ENCODE measurements at regions not wholly inside any gene's neighbourhood (a gene's known extent, or its start where the extent isn't known, plus 50 kb on each side); places are given as distances from the start of the nearest gene placed in this dataset.

- in situ Hi-C loops (cut with MboI; ENCODE audit: low sequenced_read_pairs) = no loop called here
Observed at GRCh38 chr2:5433855-5434254, 258.3 kb upstream of the SOX11 start.

GRCh38 chr2:5437375-5437774 is 254.8 kb upstream of the SOX11 start:
- in situ Hi-C loops (cut with MboI; ENCODE audit: low sequenced_read_pairs) = no loop called here

GRCh38 chr2:5440174-5440573 is 252.0 kb upstream of the SOX11 start:
- in situ Hi-C loops (cut with MboI; ENCODE audit: low sequenced_read_pairs) = no loop called here

- in situ Hi-C loops (cut with MboI; ENCODE audit: low sequenced_read_pairs) = no loop called here
Observed at GRCh38 chr2:5442736-5443135, 249.4 kb upstream of the SOX11 start.

- in situ Hi-C loops (cut with MboI; ENCODE audit: low sequenced_read_pairs) = no loop called here
Observed at GRCh38 chr2:5444168-5444567, 248.0 kb upstream of the SOX11 start.

GRCh38 chr2:5444854-5445253 is 247.3 kb upstream of the SOX11 start:
- in situ Hi-C loops (cut with MboI; ENCODE audit: low sequenced_read_pairs) = no loop called here

- in situ Hi-C loops (cut with MboI; ENCODE audit: low sequenced_read_pairs) = no loop called here
Observed at GRCh38 chr2:5449867-5450266, 242.3 kb upstream of the SOX11 start.

GRCh38 chr2:5453220-5454050 is 238.7 kb upstream of the SOX11 start:
- in situ Hi-C loops (cut with MboI; ENCODE audit: low sequenced_read_pairs) = no loop called here

GRCh38 chr2:5454051-5454390 is 238.2 kb upstream of the SOX11 start:
- in situ Hi-C loops (cut with MboI; ENCODE audit: low sequenced_read_pairs) = no loop called here

- in situ Hi-C loops (cut with MboI; ENCODE audit: low sequenced_read_pairs) = no loop called here
Observed at GRCh38 chr2:5459041-5459440, 233.1 kb upstream of the SOX11 start.

- in situ Hi-C loops (cut with MboI; ENCODE audit: low sequenced_read_pairs) = no loop called here
Observed at GRCh38 chr2:5464657-5465056, 227.5 kb upstream of the SOX11 start.

- in situ Hi-C loops (cut with MboI; ENCODE audit: low sequenced_read_pairs) = no loop called here
Observed at GRCh38 chr2:5465859-5466258, 226.3 kb upstream of the SOX11 start.

- in situ Hi-C loops (cut with MboI; ENCODE audit: low sequenced_read_pairs) = no loop called here
Observed at GRCh38 chr2:5467178-5467905, 224.8 kb upstream of the SOX11 start.

GRCh38 chr2:5472673-5473072 is 219.5 kb upstream of the SOX11 start:
- in situ Hi-C loops (cut with MboI; ENCODE audit: low sequenced_read_pairs) = no loop called here

- in situ Hi-C loops (cut with MboI; ENCODE audit: low sequenced_read_pairs) = no loop called here
Observed at GRCh38 chr2:5473635-5474034, 218.5 kb upstream of the SOX11 start.

GRCh38 chr2:5474716-5475115 is 217.5 kb upstream of the SOX11 start:
- in situ Hi-C loops (cut with MboI; ENCODE audit: low sequenced_read_pairs) = no loop called here

- in situ Hi-C loops (cut with MboI; ENCODE audit: low sequenced_read_pairs) = no loop called here
Observed at GRCh38 chr2:5479265-5479928, 212.8 kb upstream of the SOX11 start.

GRCh38 chr2:5482929-5483331 is 209.3 kb upstream of the SOX11 start:
- in situ Hi-C loops (cut with MboI; ENCODE audit: low sequenced_read_pairs) = no loop called here

GRCh38 chr2:5484868-5485267 is 207.3 kb upstream of the SOX11 start:
- in situ Hi-C loops (cut with MboI; ENCODE audit: low sequenced_read_pairs) = no loop called here

- in situ Hi-C loops (cut with MboI; ENCODE audit: low sequenced_read_pairs) = no loop called here
Observed at GRCh38 chr2:5491523-5491922, 200.7 kb upstream of the SOX11 start.

GRCh38 chr2:5493256-5493655 is 198.9 kb upstream of the SOX11 start:
- in situ Hi-C loops (cut with MboI; ENCODE audit: low sequenced_read_pairs) = no loop called here

GRCh38 chr2:5494212-5494611 is 198.0 kb upstream of the SOX11 start:
- in situ Hi-C loops (cut with MboI; ENCODE audit: low sequenced_read_pairs) = no loop called here
